ENCODE measurements at regions not wholly inside any gene's neighbourhood (a gene's known extent, or its start where the extent isn't known, plus 50 kb on each side); places are given as distances from the start of the nearest gene placed in this dataset.

- Histone ChIP-seq H2BK15ac (ENCODE audit: low read depth, low read length) (no peak overlapping the region), H3K9me1 (ENCODE audit: insufficient read depth, low read length) (peaks cover 1% of the 10 kb centered on the region), H2BK5ac (ENCODE audit: low read depth, low read length, poor library complexity, severe bottlenecking) (no peak overlapping the region), H4K91ac (ENCODE audit: insufficient read depth, low read depth, low read length) (no peak overlapping the region), H3K27ac (ENCODE audit: insufficient read depth, low read length) (no peak overlapping the region), H2BK120ac (ENCODE audit: low read depth, low read length) (no peak overlapping the region), H2AK9ac (replicated peaks; ENCODE audit: low read depth, low read length, poor library complexity) (no peak overlapping the region), H3K56ac (ENCODE audit: extremely low read depth, insufficient read depth, low read length) (no peak overlapping the region), H4K5ac (ENCODE audit: low read depth, low read length) (no peak overlapping the region), H3K9ac (ENCODE audit: low read depth, low read length) (no peak overlapping the region), H3K27me3 (ENCODE audit: control insufficient read depth, insufficient read depth, low read length) (no peaks in the 10 kb centered on the region), H3K79me1 (ENCODE audit: low read depth in 1 of 2, low read length in 2 of 2) (peaks cover 1 to 6% of the 10 kb centered on the region in 2 experiments; a peak in 3 of 4 replicates), H4K20me1 (ENCODE audit: insufficient read depth, low read length) (no peaks in the 10 kb centered on the region), H3K23ac (ENCODE audit: low read depth, low read length) (no peak overlapping the region), H3K14ac (replicated peaks; ENCODE audit: low read depth, low read length) (no peak overlapping the region), H4K8ac (ENCODE audit: low read depth in 2 of 2, low read length in 2 of 2) (no peak overlapping the region), H3K9me3 (ENCODE audit: control insufficient read depth, insufficient read depth, low read length) (no peaks in the 10 kb centered on the region), H3K4ac (ENCODE audit: low read depth, low read length) (no peak overlapping the region), H3K4me3 (ENCODE audit: insufficient read depth, low read depth, low read length) (no peak overlapping the region), H3K4me2 (ENCODE audit: low read depth, low read length) (no peak overlapping the region), H3K18ac (ENCODE audit: low read depth, low read length) (no peak overlapping the region), H2AFZ (replicated peaks; ENCODE audit: low read length, poor library complexity) (no peak overlapping the region), H3K4me1 (ENCODE audit: control insufficient read depth, insufficient read depth, low read length) (peaks cover 3% of the 10 kb centered on the region; the same call in 1 of the 2 replicates), H2BK20ac (ENCODE audit: low read depth, low read length) (no peak overlapping the region), H2AK5ac (ENCODE audit: low read depth, low read length) (no peak overlapping the region), H3K36me3 (ENCODE audit: control insufficient read depth, insufficient read depth, low read length) (no peaks in the 10 kb centered on the region)
- no peak for TF ChIP-seq CHD1 (IDR thresholded peaks at IDR 0.05; ENCODE audit: low read depth, low read length)
- no peak for TF ChIP-seq MXI1 (IDR thresholded peaks at IDR 0.05; ENCODE audit: borderline replicate concordance, low read depth, low read length)
- no peak for TF ChIP-seq FOS (IDR thresholded peaks at IDR 0.05; ENCODE audit: low read depth, low read length)
- no peak for TF ChIP-seq RAD21 (IDR thresholded peaks at IDR 0.05; ENCODE audit: low read length)
- TF ChIP-seq MAFK (IDR thresholded peaks at IDR 0.05; ENCODE audit: low read depth, low read length) = no peak
- no peak for TF ChIP-seq RCOR1 (IDR thresholded peaks at IDR 0.05; ENCODE audit: insufficient replicate concordance, low read length)
- no peak for TF ChIP-seq RFX5 (IDR thresholded peaks at IDR 0.05; ENCODE audit: low read depth, low read length)
- no peak for TF ChIP-seq POLR2A (IDR thresholded peaks at IDR 0.05; ENCODE audit: low read depth, low read length)
- TF ChIP-seq NFE2L2 (IDR thresholded peaks at IDR 0.05; ENCODE audit: low read depth, low read length) = no peak
- TF ChIP-seq CEBPB (IDR thresholded peaks at IDR 0.05; ENCODE audit: low read depth, low read length) = no peak
- TF ChIP-seq ELK1 (IDR thresholded peaks at IDR 0.05; ENCODE audit: borderline replicate concordance, low read depth, low read length) = no peak
- TF ChIP-seq USF2 (IDR thresholded peaks at IDR 0.05; ENCODE audit: low read depth, low read length) = no peak
- TF ChIP-seq BHLHE40 (IDR thresholded peaks at IDR 0.05; ENCODE audit: low read depth, low read length) = no peak
- no peak for TF ChIP-seq CTCF (conservative IDR thresholded peaks at IDR 0.05; ENCODE audit: low read depth, low read length)
- no peak for TF ChIP-seq MAZ (IDR thresholded peaks at IDR 0.05; ENCODE audit: borderline replicate concordance, low read depth, low read length)
- no peak for TF ChIP-seq SMC3 (IDR thresholded peaks at IDR 0.05; ENCODE audit: low read depth, low read length)
- ChIA-PET POLR2A (ENCODE audit: unreplicated experiment) (no interaction called here), CTCF (interaction anchor here (0.8 kb wide), 1 partner anchor 10 kb away, joined by 4 read pairs; no protein-coding TSS in a partner anchor)
- no peak for ATAC-seq (ENCODE audit: low read depth)
- no peak for DNase-seq
- dilution Hi-C loops (cut with HindIII; ENCODE audit: low sequenced_read_pairs, unreplicated experiment) (no loop called here), in situ Hi-C loops (cut with MboI; ENCODE audit: low sequenced_read_pairs) (loop anchor here (25.0 kb wide), 1 partner anchor 181 kb away; no protein-coding TSS in a partner anchor), intact Hi-C loops (cut with micrococcal nuclease) (loop anchor here (10.0 kb wide), 2 partner anchors 173 to 203 kb away; no protein-coding TSS in a partner anchor)
- WGBS, 2 experiments (ENCODE audit: extremely low coverage in 2 of 2, insufficient read length in 1 of 2) = 100% methylated on average over 2 of the region's 4 CpGs; no CpG with 5 or more reads in 1 of the 2 experiments
- BruUV-seq (replicated peaks) = no TSS peak
These were observed 215.7 kb downstream of the ANAPC1 start for GRCh38 chr2:111668274-111668616.
